ENCODE measurements at regions not wholly inside any gene's neighbourhood (a gene's known extent, or its start where the extent isn't known, plus 50 kb on each side); places are given as distances from the start of the nearest gene placed in this dataset.

DNA sequence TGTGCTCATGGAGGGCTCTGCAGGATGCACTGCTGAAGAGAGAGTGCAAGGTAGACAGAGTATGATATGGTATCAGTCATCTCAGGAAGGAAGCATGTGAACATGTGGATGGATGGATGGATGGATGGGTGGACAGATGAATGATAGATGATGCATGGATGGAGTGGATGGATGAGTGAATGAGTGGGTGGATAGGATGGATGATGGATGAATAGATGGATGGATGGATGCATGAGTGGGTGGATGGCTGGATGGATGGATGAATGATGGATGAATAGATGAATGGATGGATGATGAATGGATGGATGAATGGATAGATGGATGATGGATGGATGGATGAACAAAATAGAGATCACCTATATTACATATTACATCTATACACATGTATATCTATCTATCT, 341.3 kb downstream of the DRD1 start:
- no peak overlapping the region for H3K4me2 ChIP-seq (ENCODE audit: low read length)
- TF ChIP-seq, protein P1, sequence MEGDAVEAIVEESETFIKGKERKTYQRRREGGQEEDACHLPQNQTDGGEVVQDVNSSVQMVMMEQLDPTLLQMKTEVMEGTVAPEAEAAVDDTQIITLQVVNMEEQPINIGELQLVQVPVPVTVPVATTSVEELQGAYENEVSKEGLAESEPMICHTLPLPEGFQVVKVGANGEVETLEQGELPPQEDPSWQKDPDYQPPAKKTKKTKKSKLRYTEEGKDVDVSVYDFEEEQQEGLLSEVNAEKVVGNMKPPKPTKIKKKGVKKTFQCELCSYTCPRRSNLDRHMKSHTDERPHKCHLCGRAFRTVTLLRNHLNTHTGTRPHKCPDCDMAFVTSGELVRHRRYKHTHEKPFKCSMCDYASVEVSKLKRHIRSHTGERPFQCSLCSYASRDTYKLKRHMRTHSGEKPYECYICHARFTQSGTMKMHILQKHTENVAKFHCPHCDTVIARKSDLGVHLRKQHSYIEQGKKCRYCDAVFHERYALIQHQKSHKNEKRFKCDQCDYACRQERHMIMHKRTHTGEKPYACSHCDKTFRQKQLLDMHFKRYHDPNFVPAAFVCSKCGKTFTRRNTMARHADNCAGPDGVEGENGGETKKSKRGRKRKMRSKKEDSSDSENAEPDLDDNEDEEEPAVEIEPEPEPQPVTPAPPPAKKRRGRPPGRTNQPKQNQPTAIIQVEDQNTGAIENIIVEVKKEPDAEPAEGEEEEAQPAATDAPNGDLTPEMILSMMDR (conservative IDR thresholded peaks at IDR 0.05; ENCODE audit: low read depth, low read length): no peak
- TF ChIP-seq EZH2phosphoT487 (IDR thresholded peaks at IDR 0.05; ENCODE audit: borderline replicate concordance, low read length): no peak
- TF ChIP-seq EZH2 (IDR thresholded peaks at IDR 0.05; ENCODE audit: low read length, unreplicated experiment): no peak
- no peaks in the 10 kb centered on the region for H3K36me3 ChIP-seq (ENCODE audit: low read depth, low read length)
- no peaks in the 10 kb centered on the region for H3K4me1 ChIP-seq (ENCODE audit: insufficient read depth, low read length)
- H3K9me3 ChIP-seq (ENCODE audit: low read length): no peaks in the 10 kb centered on the region
- H2AFZ ChIP-seq (ENCODE audit: low read length): no peak overlapping the region
- H3K9ac ChIP-seq (ENCODE audit: low read length): no peak overlapping the region
- H3K9me2 ChIP-seq (replicated peaks; ENCODE audit: low read length): no peaks in the 10 kb centered on the region
- no peaks in the 10 kb centered on the region for H3F3A ChIP-seq (ENCODE audit: low read length, unreplicated experiment)
- DNase-seq (no peak), ATAC-seq (no peak)
- ChIA-PET POLR2A (ENCODE audit: unreplicated experiment) (no interaction called here), CTCF (no interaction called here)
- no peaks in the 10 kb centered on the region for H3K27me3 ChIP-seq (ENCODE audit: low read length)
- H3K27ac ChIP-seq (ENCODE audit: low read length): no peak overlapping the region
- no peaks in the 10 kb centered on the region for H4K20me1 ChIP-seq (ENCODE audit: low read length)
- intact Hi-C loops (cut with micrococcal nuclease): no loop called here
- no TSS peak for BruUV-seq (replicated peaks)
- no peaks in the 10 kb centered on the region for H3K79me2 ChIP-seq (ENCODE audit: low read length)
- no peak overlapping the region for H3K4me3 ChIP-seq (ENCODE audit: low read length)

DNA sequence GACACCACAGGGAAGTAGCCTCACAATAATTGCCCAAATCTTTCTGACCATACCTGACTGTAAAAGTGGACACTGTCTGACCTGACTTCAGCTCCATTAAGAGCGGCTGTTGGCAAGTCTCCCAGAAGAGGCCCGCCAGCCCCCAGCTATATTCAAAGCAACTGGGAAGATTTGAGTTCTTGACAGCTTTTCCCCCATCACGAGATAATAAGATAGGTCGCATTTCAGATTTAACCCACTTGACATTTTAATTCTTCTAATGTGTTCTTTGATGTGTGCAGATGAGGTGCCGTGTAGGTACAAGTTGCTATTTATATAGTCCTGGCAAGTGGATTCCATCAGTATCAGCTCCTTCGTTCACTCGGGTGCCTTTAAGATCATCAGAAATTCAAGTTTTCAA, 345.7 kb downstream of the DRD1 start:
- ChIA-PET POLR2A (ENCODE audit: unreplicated experiment) (no interaction called here), CTCF (no interaction called here)
- H3F3A ChIP-seq (ENCODE audit: low read length, unreplicated experiment): no peaks in the 10 kb centered on the region
- H3K27ac ChIP-seq (ENCODE audit: low read length): no peak overlapping the region
- no peaks in the 10 kb centered on the region for H3K36me3 ChIP-seq (ENCODE audit: low read depth, low read length)
- H3K4me3 ChIP-seq (ENCODE audit: low read length): no peak overlapping the region
- H4K20me1 ChIP-seq (ENCODE audit: low read length): no peaks in the 10 kb centered on the region
- no peaks in the 10 kb centered on the region for H3K79me2 ChIP-seq (ENCODE audit: low read length)
- intact Hi-C loops (cut with micrococcal nuclease): no loop called here
- no peaks in the 10 kb centered on the region for H3K9me3 ChIP-seq (ENCODE audit: low read length)
- no peak overlapping the region for H3K4me2 ChIP-seq (ENCODE audit: low read length)
- no peaks in the 10 kb centered on the region for H3K4me1 ChIP-seq (ENCODE audit: insufficient read depth, low read length)
- no peak for DNase-seq
- H3K9me2 ChIP-seq (replicated peaks; ENCODE audit: low read length): no peaks in the 10 kb centered on the region
- no peak for ATAC-seq
- H2AFZ ChIP-seq (ENCODE audit: low read length): no peak overlapping the region
- no peak for TF ChIP-seq EZH2 (IDR thresholded peaks at IDR 0.05; ENCODE audit: low read length, unreplicated experiment)
- no peak for TF ChIP-seq EZH2phosphoT487 (IDR thresholded peaks at IDR 0.05; ENCODE audit: borderline replicate concordance, low read length)
- TF ChIP-seq, protein P1 (conservative IDR thresholded peaks at IDR 0.05; ENCODE audit: low read depth, low read length): no peak
- BruUV-seq (replicated peaks): no TSS peak
- no peak overlapping the region for H3K9ac ChIP-seq (ENCODE audit: low read length)
- H3K27me3 ChIP-seq (ENCODE audit: low read length): no peaks in the 10 kb centered on the region

DNA sequence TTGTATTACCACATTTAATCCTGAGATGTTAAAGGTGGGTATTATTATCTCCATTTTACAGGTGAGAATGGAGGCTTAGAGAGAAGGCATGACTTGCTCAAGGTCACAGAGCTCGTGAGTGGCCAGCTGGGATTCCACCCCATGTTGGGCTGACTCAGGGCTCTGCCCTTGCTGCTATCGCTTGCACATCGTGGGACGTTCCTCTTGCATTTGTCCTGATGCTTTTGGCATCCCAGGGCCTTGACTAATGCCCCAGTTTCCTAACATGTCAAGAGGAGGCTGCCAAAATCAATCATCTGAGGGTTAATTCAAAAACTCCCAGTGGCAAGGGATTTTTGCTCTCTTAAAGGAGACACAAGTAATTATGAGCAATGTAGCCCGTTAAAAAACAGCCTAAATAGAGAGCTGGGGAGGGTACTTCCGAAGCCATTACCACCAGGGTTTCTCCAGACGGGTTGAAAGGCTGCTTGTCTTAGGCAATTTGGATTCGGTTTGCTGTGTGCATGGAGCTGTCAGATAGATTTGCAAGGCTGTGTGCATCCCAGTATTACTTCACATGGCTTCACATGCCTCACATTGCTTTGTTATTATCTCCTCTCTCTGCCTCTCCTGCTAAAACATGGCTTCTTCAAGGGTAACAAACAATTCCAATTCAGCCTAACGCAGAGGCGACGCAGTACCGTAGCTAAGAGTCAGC, 347.4 kb downstream of the DRD1 start:
- no peak overlapping the region for H3K4me2 ChIP-seq (ENCODE audit: low read length)
- no peaks in the 10 kb centered on the region for H3K36me3 ChIP-seq (ENCODE audit: low read depth, low read length)
- BruUV-seq (replicated peaks): no TSS peak
- no peaks in the 10 kb centered on the region for H4K20me1 ChIP-seq (ENCODE audit: low read length)
- no peak overlapping the region for H3K27ac ChIP-seq (ENCODE audit: low read length)
- ChIA-PET POLR2A (ENCODE audit: unreplicated experiment) (no interaction called here), CTCF (no interaction called here)
- DNase-seq (no peak), ATAC-seq (no peak)
- no peaks in the 10 kb centered on the region for H3K9me2 ChIP-seq (replicated peaks; ENCODE audit: low read length)
- no peak overlapping the region for H2AFZ ChIP-seq (ENCODE audit: low read length)
- no peaks in the 10 kb centered on the region for H3K27me3 ChIP-seq (ENCODE audit: low read length)
- H3K4me1 ChIP-seq (ENCODE audit: insufficient read depth, low read length): no peaks in the 10 kb centered on the region
- H3F3A ChIP-seq (ENCODE audit: low read length, unreplicated experiment): no peaks in the 10 kb centered on the region
- H3K4me3 ChIP-seq (ENCODE audit: low read length): no peak overlapping the region
- no peak overlapping the region for H3K9ac ChIP-seq (ENCODE audit: low read length)
- TF ChIP-seq EZH2 (IDR thresholded peaks at IDR 0.05; ENCODE audit: low read length, unreplicated experiment) (no peak), EZH2phosphoT487 (IDR thresholded peaks at IDR 0.05; ENCODE audit: borderline replicate concordance, low read length) (no peak)
- TF ChIP-seq, protein P1 (conservative IDR thresholded peaks at IDR 0.05; ENCODE audit: low read depth, low read length): no peak
- no peaks in the 10 kb centered on the region for H3K79me2 ChIP-seq (ENCODE audit: low read length)
- H3K9me3 ChIP-seq (ENCODE audit: low read length): no peaks in the 10 kb centered on the region
- intact Hi-C loops (cut with micrococcal nuclease): no loop called here
